HCT116 (cell line): ENCODE measurements at regions not wholly inside any gene's neighbourhood (a gene's known extent, or its start where the extent isn't known, plus 50 kb on each side); places are given as distances from the start of the nearest gene placed in this dataset.
A peak's percentile ranks its signal among the peaks of the same experiment; 100 is the strongest.

Experiments
- ATAC-seq: fragments of 200-7000 bp; cut with Tn5 transposase; 2 replicates; pipeline ENCODE4 v1.9.1; 2020; ENCODE audit warnings: mild to moderate bottlenecking, moderate library complexity
- BruUV-seq: library from RNA; stranded (reverse); fragments of 400-500 nt; replicated peaks from 2 replicates; lab custom pipeline; 2021; lab: Mats Ljungman, UMichigan
- CTCF ChIA-PET: fragments of 300-600 bp; sonication (Branson Sonifier 250); formaldehyde crosslinking; loops from one replicate; lab custom pipeline; 2021; ENCODE audit warnings: antibody characterized with exemption; lab: Charles Lee
- POLR2A ChIA-PET: fragments of 300-600, 350-600 bp; sonication (Branson Sonifier 250); formaldehyde crosslinking; loops from one replicate; lab custom pipeline; 2021; ENCODE audit warnings: antibody characterized with exemption; lab: Charles Lee
- RAD21 ChIA-PET, 2 experiments: fragments of 300-600 bp; sonication (Branson Sonifier 250); formaldehyde crosslinking; loops; one replicate each; lab custom pipeline; 2023; ENCODE audit warnings: low total read pairs in 2 of 2; ENCODE audit not compliant: uncharacterized antibody in 2 of 2, unreplicated experiment in 2 of 2, low non-redundant PET in 1 of 2; lab: Charles Lee
- DNase-seq: peaks from one replicate; pipeline ENCODE4 v3.0.0-alpha.2; 2010; ENCODE audit warnings: low read depth, low spot score
- H2AFZ ChIP-seq: fragments of 200-600 bp; shearing (Covaris generic), sonication (generic); 2 replicates; pipeline ENCODE4 v1.6.1; 2017; ENCODE audit warnings: low read depth, mixed run types, mixed read lengths, antibody characterized with exemption, low read length; ENCODE audit not compliant: poor library complexity, severe bottlenecking
- H3K27ac ChIP-seq: 2 replicates; pipeline ENCODE4 v1.5.1; 2012; ENCODE audit warnings: low read depth, low read length
- H3K27me3 ChIP-seq: fragments of 200-600 bp; sonication (generic); 2 replicates; pipeline ENCODE4 v1.6.1; 2016; ENCODE audit warnings: mixed run types, low read length, mixed read lengths; ENCODE audit not compliant: insufficient read depth
- H3K36me3 ChIP-seq, 2 experiments: fragments of 200-500 bp in 1 of 2; fragments of 200-600 bp in 1 of 2; sonication (Bioruptor generic) in 1 of 2; sonication (generic) in 1 of 2; 2 replicates each; pipeline versions ENCODE4 v1.5.1 to v1.6.1; 2014 to 2016; ENCODE audit warnings: low read length in 2 of 2, inconsistent platforms in 1 of 2, mixed read lengths in 1 of 2, mixed run types in 1 of 2; ENCODE audit not compliant: insufficient read depth in 2 of 2, control insufficient read depth in 1 of 2
- H3K4me1 ChIP-seq, 2 experiments: fragments of 200-600 bp in 1 of 2; sonication (generic) in 1 of 2; 2 replicates each; pipeline versions ENCODE4 v1.5.1 to v1.6.1; 2012 to 2017; ENCODE audit warnings: low read length in 2 of 2, inconsistent platforms in 1 of 2, mild to moderate bottlenecking in 1 of 2, mixed read lengths in 1 of 2, mixed run types in 1 of 2, moderate library complexity in 1 of 2; ENCODE audit not compliant: insufficient read depth in 2 of 2, control insufficient read depth in 1 of 2
- H3K4me2 ChIP-seq: fragments of 200-600 bp; sonication (generic); 2 replicates; pipeline ENCODE4 v1.6.1; 2017; ENCODE audit warnings: mixed run types, low read length, mixed read lengths
- H3K4me3 ChIP-seq, 2 experiments: fragments of 200-600 bp in 1 of 2; sonication (generic) in 1 of 2; replicated peaks in 1 of 2; 2 replicates each; pipeline ENCODE4 v1.5.1; 2011 to 2016; ENCODE audit warnings: low read length in 2 of 2, control low read depth in 1 of 2, low read depth in 1 of 2, mild to moderate bottlenecking in 1 of 2, mixed read lengths in 1 of 2, mixed run types in 1 of 2
- H3K79me2 ChIP-seq: fragments of 200-600 bp; sonication (generic); 2 replicates; pipeline ENCODE4 v1.6.1; 2017; ENCODE audit warnings: mild to moderate bottlenecking, mixed run types, low read length, moderate library complexity, mixed read lengths; ENCODE audit not compliant: insufficient read depth
- H3K9ac ChIP-seq: fragments of 200-600 bp; sonication (generic); 2 replicates; pipeline ENCODE4 v1.6.1; 2016; ENCODE audit warnings: low read length, mixed read lengths
- H3K9me2 ChIP-seq: fragments of 200-600 bp; sonication (generic), shearing (Covaris generic); 2 replicates; pipeline ENCODE4 v1.6.1; 2017; ENCODE audit warnings: mixed run types, mild to moderate bottlenecking, moderate library complexity; ENCODE audit not compliant: insufficient read depth
- H3K9me3 ChIP-seq, 2 experiments: fragments of 200-500 bp in 1 of 2; fragments of 200-600 bp in 1 of 2; sonication (Bioruptor generic) in 1 of 2; sonication (generic) in 1 of 2; 2 replicates each; pipeline ENCODE4 v1.6.1; 2014 to 2017; ENCODE audit warnings: low read length in 2 of 2, mixed read lengths in 2 of 2, inconsistent platforms in 1 of 2, low read depth in 1 of 2, mild to moderate bottlenecking in 1 of 2, mixed run types in 1 of 2, moderate library complexity in 1 of 2; ENCODE audit not compliant: control insufficient read depth in 1 of 2, insufficient read depth in 1 of 2
- H4K20me1 ChIP-seq: fragments of 200-600 bp; sonication (generic), shearing (Covaris generic); 2 replicates; pipeline ENCODE4 v1.6.1; 2017; ENCODE audit warnings: mixed run types, mild to moderate bottlenecking, moderate library complexity; ENCODE audit not compliant: insufficient read depth
- CBX3 ChIP-seq: IDR thresholded peaks from 2 replicates; pipeline ENCODE4 v1.6.1; 2012; ENCODE audit warnings: low read depth
- EZH2 ChIP-seq: fragments of 200-600 bp; sonication (generic); IDR thresholded peaks from 2 replicates; pipeline ENCODE4 v1.6.1; 2017; ENCODE audit warnings: antibody characterized with exemption, mixed run types
- FOSL1 ChIP-seq: IDR thresholded peaks from 2 replicates; pipeline ENCODE4 v1.6.1; 2012; ENCODE audit warnings: low read depth
- JUND ChIP-seq: IDR thresholded peaks from 2 replicates; pipeline ENCODE4 v1.6.1; 2012
- MAX ChIP-seq: IDR thresholded peaks from 2 replicates; pipeline ENCODE4 v1.6.1; 2012
- POLR2A ChIP-seq: IDR thresholded peaks from 2 replicates; pipeline ENCODE4 v1.7.0; 2011; ENCODE audit warnings: borderline replicate concordance; ENCODE audit not compliant: insufficient read depth, insufficient read length; ENCODE audit errors: extremely low read depth
- POLR2AphosphoS5 ChIP-seq: IDR thresholded peaks from 2 replicates; pipeline ENCODE4 v1.6.1; 2011; ENCODE audit warnings: mild to moderate bottlenecking, low read depth, low read length, moderate library complexity
- RAD21 ChIP-seq: IDR thresholded peaks from 2 replicates; pipeline ENCODE4 v1.6.1; 2012; ENCODE audit warnings: low read depth, mild to moderate bottlenecking
- SIN3A ChIP-seq: IDR thresholded peaks from 2 replicates; pipeline ENCODE4 v1.6.1; 2012; ENCODE audit warnings: low read depth
- SP1 ChIP-seq: IDR thresholded peaks from 2 replicates; pipeline ENCODE4 v1.6.1; 2012; ENCODE audit warnings: low read depth
- SRF ChIP-seq: IDR thresholded peaks from 2 replicates; pipeline ENCODE4 v1.6.1; 2012; ENCODE audit warnings: low read depth
- TCF7L2 ChIP-seq: IDR thresholded peaks from 2 replicates; pipeline ENCODE4 v1.7.0; 2011; ENCODE audit warnings: borderline replicate concordance, inconsistent platforms; ENCODE audit not compliant: insufficient read depth, insufficient read length; ENCODE audit errors: extremely low read depth
- YY1 ChIP-seq: IDR thresholded peaks from 2 replicates; pipeline ENCODE4 v1.6.1; 2011; ENCODE audit warnings: low read length, low read depth, moderate library complexity, mild to moderate bottlenecking; ENCODE audit not compliant: insufficient replicate concordance; ENCODE audit errors: extremely low read depth
- ZBTB33 ChIP-seq: IDR thresholded peaks from 2 replicates; pipeline ENCODE4 v1.6.1; 2011; ENCODE audit warnings: mild to moderate bottlenecking, low read length, moderate library complexity; ENCODE audit not compliant: insufficient replicate concordance; ENCODE audit errors: extremely low read depth
- ZFX ChIP-seq: fragments of 450-650 bp; IDR thresholded peaks from 2 replicates; pipeline ENCODE4 v1.6.1; 2017
- ZNF274 ChIP-seq: fragments of 200-500 bp; sonication (Bioruptor generic); IDR thresholded peaks from 2 replicates; pipeline ENCODE4 v1.6.1; 2014; ENCODE audit warnings: mild to moderate bottlenecking, low read depth, low read length, inconsistent platforms
- intact Hi-C: fragments of 100-400 bp; cut with micrococcal nuclease; formaldehyde crosslinking; loops from 2 replicates; pipeline ENCODE4 v1.10.0; 2022
- TF ChIP-seq, protein P1 (sequence below): IDR thresholded peaks from 2 replicates; pipeline ENCODE4 v1.6.1; 2012

- DNase-seq = no peak
- intact Hi-C loops = no loop called here
- H3K27ac ChIP-seq = peak overlapping the region; percentile 98
- POLR2A ChIA-PET = interaction anchor here (0.7 to 1.1 kb wide), 4 partner anchors 12 to 473 kb away, joined by 3 to 4 read pairs (median 4); no protein-coding TSS in a partner anchor
- CTCF ChIA-PET = no interaction called here
- TF ChIP-seq, protein P1, sequence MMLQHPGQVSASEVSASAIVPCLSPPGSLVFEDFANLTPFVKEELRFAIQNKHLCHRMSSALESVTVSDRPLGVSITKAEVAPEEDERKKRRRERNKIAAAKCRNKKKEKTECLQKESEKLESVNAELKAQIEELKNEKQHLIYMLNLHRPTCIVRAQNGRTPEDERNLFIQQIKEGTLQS = no peak
- TF ChIP-seq JUND (no peak), ZFX (no peak), MAX (no peak), SP1 (no peak), FOSL1 (no peak), TCF7L2 (no peak), EZH2 (no peak), CBX3 (no peak), POLR2A (no peak), POLR2AphosphoS5 (no peak; the same call in 1 of the 2 replicates), ZNF274 (no peak), YY1 (no peak), SIN3A (no peak), SRF (no peak), RAD21 (no peak), ZBTB33 (no peak)
- H3K36me3 ChIP-seq = peaks cover 0 to 9% of the 10 kb centered on the region in 2 experiments; a peak in 1 of 4 replicates
- RAD21 ChIA-PET = interaction anchor here in 1 of 2 experiments (1.3 kb wide), 1 partner anchor 9 kb away, joined by 3 read pairs; no protein-coding TSS in a partner anchor
- no peaks in the 10 kb centered on the region for H4K20me1 ChIP-seq
- peak overlapping the region; percentile 68 for H3K9ac ChIP-seq
- H3K27me3 ChIP-seq = no peaks in the 10 kb centered on the region
- peaks cover 86 to 100% of the 10 kb centered on the region in 2 experiments for H3K4me1 ChIP-seq
- no peak for ATAC-seq
- no peaks in the 10 kb centered on the region for H3K9me3 ChIP-seq
- no peak overlapping the region for H3K4me3 ChIP-seq
- H2AFZ ChIP-seq = no peak overlapping the region
- peaks cover 84% of the 10 kb centered on the region for H3K79me2 ChIP-seq
- H3K4me2 ChIP-seq = peak overlapping the region; percentile 54
- no peaks in the 10 kb centered on the region for H3K9me2 ChIP-seq
- no TSS peak for BruUV-seq
Measured at GRCh38 chr2:226658555-226658954, 141.1 kb downstream of the IRS1 start.
